GM19238 (cell line): ENCODE measurements at regions not wholly inside any gene's neighbourhood (a gene's known extent, or its start where the extent isn't known, plus 50 kb on each side); places are given as distances from the start of the nearest gene placed in this dataset.
"Not testable (repeated sequence)": the region's sequence is repeated elsewhere in the genome, so short reads cannot be mapped to it uniquely, and the experiment has no call there.

Source experiments
- DNase-seq: peaks from one replicate; pipeline ENCODE4 v3.0.0; 2011; ENCODE audit warnings: low spot score; ENCODE audit not compliant: insufficient read length

GRCh38 chr16:61432421-61432820, 603.8 kb downstream of the CDH8 start:
- no peak for DNase-seq

GRCh38 chr16:61421111-61421510, 615.1 kb downstream of the CDH8 start:
- no peak for DNase-seq

DNA sequence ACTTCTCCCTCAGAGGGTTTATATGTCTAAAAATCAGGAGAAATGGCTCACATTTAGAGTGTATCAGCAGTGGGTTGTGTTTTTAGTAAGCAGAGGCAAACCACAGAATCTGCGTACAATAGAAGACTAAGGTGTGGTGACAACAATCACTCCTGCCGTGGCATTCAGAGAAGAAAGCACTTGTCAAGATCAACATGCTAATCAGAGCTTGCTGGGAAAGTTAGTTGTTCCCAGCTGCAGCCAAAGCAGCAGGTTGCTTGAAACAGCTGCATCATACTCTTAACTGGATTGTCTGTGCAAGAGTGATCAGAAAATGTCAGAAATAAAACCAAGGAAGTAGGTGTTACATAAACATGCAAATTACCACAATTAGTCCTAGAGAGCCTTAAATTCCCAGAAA, 616.4 kb downstream of the CDH8 start:
- DNase-seq, result no peak

- not testable (repeated sequence) for DNase-seq
These were observed 617.4 kb downstream of the CDH8 start for GRCh38 chr16:61418802-61419201.

DNA sequence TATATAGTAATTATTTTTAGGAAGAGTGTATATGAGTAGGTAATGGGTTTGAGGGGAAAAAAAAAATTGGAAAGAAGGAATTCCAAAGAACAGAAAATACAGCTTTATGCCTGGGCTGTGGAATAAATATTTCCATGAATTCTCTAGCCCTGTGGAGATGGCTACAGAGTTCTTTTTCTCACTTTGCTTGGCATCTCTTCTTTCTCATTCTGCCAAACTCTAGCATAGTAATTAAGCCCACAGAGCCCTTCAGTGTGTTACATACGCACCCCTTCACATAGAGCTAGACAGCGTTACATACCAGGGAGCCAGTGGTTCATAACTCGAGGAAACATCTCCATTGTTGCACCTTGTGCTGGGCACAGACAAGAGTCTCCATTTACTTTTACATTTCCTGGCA, 621.1 kb downstream of the CDH8 start:
- no peak for DNase-seq

GRCh38 chr16:61413021-61413420, 623.2 kb downstream of the CDH8 start:
- no peak for DNase-seq

- DNase-seq, result no peak
These were observed 623.7 kb downstream of the CDH8 start for GRCh38 chr16:61412562-61412961.

DNA sequence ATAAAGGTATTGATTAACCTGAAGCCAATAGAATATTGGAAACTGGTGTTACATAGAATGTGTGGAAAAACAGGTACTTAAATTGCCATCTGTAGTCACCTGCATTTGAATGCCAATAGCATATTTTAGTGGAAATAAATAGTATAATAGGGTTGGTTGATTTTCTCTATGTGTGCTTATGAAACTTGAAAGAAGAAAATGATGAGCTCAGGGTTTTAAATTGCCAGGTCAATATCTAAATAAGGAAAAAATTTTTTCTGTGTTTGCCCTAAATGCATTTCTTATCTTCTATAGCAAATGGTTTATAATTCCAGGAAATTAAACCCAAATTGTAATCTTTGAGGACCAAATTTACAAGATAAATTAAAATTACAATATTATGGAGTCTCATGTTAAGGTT, 626.6 kb downstream of the CDH8 start:
- no peak for DNase-seq

GRCh38 chr16:61403386-61403785, 632.9 kb downstream of the CDH8 start:
- DNase-seq, result no peak

- no peak for DNase-seq
These were observed 644.3 kb downstream of the CDH8 start for GRCh38 chr16:61391896-61392295.

DNA sequence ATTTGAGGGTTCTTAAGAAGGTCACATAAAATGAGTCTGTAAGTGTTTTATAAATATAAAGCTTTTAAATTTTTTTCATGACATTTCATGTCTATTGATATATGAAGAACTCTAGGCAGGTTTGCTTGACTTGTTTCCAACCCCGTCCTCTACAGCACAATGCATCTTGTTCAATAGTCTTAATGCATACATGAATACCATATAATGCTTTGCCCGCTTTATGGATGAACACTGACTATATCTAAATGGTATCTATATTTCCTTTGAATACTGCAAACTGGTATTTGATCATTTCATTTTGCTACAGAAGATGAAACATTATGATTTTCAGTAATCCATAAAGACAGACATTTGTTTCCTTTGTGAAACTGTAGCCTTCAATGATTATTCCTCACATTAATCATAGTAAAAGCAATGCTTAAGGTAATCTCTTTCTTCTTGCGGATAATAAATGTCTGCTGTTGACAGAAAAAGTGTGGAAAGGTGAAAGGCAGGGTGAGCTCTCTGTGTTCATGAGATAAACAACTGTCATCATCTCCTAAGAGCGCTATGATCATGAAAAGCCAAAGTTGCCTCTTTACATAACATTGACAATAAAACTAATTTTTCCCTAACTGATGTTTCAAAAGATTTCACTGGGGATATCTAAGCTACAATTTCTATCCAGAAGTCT, 645.1 kb downstream of the CDH8 start:
- DNase-seq, result no peak

GRCh38 chr16:61385392-61386071, 650.7 kb downstream of the CDH8 start:
- DNase-seq, result no peak

DNA sequence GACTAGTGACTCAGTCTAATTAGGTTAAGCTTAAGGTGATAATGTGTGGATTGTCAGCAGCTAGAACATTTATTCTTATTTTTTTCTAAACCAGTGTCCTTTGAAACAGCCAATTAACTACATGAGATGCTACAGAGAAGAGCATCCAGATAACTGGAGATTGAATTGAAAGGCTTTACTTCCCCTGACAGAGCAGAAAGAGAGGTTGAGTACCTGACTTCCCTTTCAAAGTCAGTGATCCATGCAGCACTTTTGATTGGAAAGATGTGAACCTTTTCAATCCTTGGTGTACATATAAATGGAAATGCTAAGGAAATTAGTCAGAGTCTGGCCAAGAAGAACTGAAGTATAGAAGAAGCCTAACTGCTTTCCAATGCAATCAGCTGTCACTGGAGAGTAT, 653.8 kb downstream of the CDH8 start:
- no peak for DNase-seq

- DNase-seq, result no peak
These were observed 656.9 kb downstream of the CDH8 start for GRCh38 chr16:61379311-61379710.

GRCh38 chr16:61374071-61374470, 662.2 kb downstream of the CDH8 start:
- DNase-seq, result no peak

- DNase-seq, result no peak
These were observed 664.4 kb downstream of the CDH8 start for GRCh38 chr16:61371881-61372280.

DNA sequence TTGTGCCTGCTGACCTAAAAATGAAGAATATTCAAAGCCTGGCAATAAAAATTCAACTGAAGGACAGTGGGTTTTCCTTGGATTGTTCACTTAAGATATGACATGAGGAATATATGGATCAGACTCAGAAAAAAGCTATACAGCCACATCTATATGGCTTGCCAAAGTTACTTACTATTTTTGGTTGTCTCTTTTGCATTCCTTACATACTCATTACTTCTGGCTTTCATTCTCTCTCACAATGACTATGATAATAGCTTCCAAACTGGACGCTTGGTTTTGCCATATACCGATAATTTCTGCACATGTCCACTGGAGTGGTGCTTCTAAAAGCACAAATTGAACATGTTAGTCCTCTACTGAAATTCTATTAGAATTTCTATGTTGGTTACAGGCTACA, 664.9 kb downstream of the CDH8 start:
- DNase-seq, result no peak

GRCh38 chr16:61370564-61370963, 665.7 kb downstream of the CDH8 start:
- no peak for DNase-seq

GRCh38 chr16:61366006-61366405, 670.2 kb downstream of the CDH8 start:
- DNase-seq, result no peak

DNA sequence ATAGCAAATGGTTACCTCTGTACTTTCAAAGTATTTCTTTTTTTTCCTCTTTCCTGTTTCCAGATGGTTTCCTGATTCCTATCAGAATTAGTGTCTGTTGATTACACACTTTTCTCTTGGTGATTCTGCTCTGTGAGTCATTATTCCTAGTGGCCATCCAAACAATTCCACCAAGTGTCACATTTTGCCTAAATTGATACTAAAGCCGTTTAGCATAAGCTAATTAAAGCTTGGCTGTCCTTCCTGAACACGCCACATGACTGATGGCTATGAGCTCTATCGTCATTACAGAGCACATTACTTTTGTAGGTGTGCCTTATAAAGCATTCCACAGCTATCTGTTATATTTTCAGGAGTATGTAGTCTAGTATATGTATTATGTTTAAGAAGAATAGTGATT, 671.2 kb downstream of the CDH8 start:
- DNase-seq, result no peak

DNA sequence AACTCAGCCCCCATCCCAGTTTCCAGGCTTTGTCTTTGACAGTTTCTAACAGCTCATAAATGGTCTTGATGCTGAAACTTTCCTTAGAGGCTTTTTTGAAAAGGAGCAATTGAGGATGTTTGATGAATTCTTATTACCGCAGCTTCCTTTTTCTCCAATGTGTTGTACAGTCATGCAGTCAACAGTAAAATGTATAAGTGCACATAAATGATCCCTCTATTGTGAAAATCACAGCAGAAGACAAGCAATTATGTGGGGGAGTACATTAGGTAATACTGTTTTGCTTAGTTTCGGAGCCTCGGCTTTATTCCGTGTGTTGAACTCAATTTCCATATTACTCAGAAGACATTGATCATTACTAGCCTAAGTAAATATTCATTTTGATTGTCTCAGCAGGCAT, 673.7 kb downstream of the CDH8 start:
- DNase-seq, result no peak

DNA sequence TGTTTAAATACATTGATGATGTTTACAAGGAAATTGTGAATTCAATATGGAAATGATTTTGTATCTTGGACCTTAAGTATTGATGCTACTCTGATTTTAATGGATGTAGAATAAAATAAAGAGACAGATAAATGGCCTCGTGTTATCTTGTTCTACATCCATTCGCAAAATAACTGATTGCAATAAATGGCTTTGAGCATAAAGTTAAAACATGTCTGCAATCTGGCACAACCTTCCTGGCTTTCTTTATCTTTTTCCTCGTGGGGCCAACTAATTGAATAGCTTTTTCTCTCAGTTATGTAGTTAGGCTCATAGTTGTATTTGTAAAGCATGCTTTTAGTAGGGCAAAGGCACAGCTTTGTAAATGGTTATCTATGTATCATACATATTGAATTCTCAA, 691.4 kb downstream of the CDH8 start:
- no peak for DNase-seq

DNA sequence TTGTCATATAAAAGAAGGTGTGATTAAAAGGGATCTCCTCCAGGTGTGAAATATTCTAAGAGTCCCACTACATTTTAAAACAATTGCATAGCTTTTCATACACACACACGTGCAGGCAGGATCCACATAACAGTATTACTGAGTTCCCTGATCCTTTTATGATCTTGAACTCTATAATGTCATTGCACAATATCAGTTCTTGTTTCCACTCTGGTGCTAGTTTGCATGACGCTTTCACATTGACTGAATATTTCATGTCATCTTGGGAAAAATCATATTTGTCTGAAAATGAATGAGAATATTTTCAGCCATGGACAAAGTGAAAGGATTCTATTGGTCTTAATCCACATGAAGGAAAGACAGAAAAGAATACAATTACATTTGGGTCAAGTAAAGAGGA, 703.8 kb downstream of the CDH8 start:
- DNase-seq, result no peak
